HCT116 (cell line): ENCODE measurements at regions not wholly inside any gene's neighbourhood (a gene's known extent, or its start where the extent isn't known, plus 50 kb on each side); places are given as distances from the start of the nearest gene placed in this dataset.

Experiments
- ATAC-seq: fragments of 200-7000 bp; cut with Tn5 transposase; 2 replicates; pipeline ENCODE4 v1.9.1; 2020; ENCODE audit warnings: mild to moderate bottlenecking, moderate library complexity
- BruUV-seq: library from RNA; stranded (reverse); fragments of 400-500 nt; replicated peaks from 2 replicates; lab custom pipeline; 2021; lab: Mats Ljungman, UMichigan
- CTCF ChIA-PET: fragments of 300-600 bp; sonication (Branson Sonifier 250); formaldehyde crosslinking; loops from one replicate; lab custom pipeline; 2021; ENCODE audit warnings: antibody characterized with exemption; lab: Charles Lee
- POLR2A ChIA-PET: fragments of 300-600, 350-600 bp; sonication (Branson Sonifier 250); formaldehyde crosslinking; loops from one replicate; lab custom pipeline; 2021; ENCODE audit warnings: antibody characterized with exemption; lab: Charles Lee
- RAD21 ChIA-PET, 2 experiments: fragments of 300-600 bp; sonication (Branson Sonifier 250); formaldehyde crosslinking; loops; one replicate each; lab custom pipeline; 2023; ENCODE audit warnings: low total read pairs in 2 of 2; ENCODE audit not compliant: uncharacterized antibody in 2 of 2, unreplicated experiment in 2 of 2, low non-redundant PET in 1 of 2; lab: Charles Lee
- DNase-seq: peaks from one replicate; pipeline ENCODE4 v3.0.0-alpha.2; 2010; ENCODE audit warnings: low read depth, low spot score
- H2AFZ ChIP-seq: fragments of 200-600 bp; shearing (Covaris generic), sonication (generic); 2 replicates; pipeline ENCODE4 v1.6.1; 2017; ENCODE audit warnings: low read depth, mixed run types, mixed read lengths, antibody characterized with exemption, low read length; ENCODE audit not compliant: poor library complexity, severe bottlenecking
- H3K27ac ChIP-seq: 2 replicates; pipeline ENCODE4 v1.5.1; 2012; ENCODE audit warnings: low read depth, low read length
- H3K27me3 ChIP-seq: fragments of 200-600 bp; sonication (generic); 2 replicates; pipeline ENCODE4 v1.6.1; 2016; ENCODE audit warnings: mixed run types, low read length, mixed read lengths; ENCODE audit not compliant: insufficient read depth
- H3K36me3 ChIP-seq, 2 experiments: fragments of 200-500 bp in 1 of 2; fragments of 200-600 bp in 1 of 2; sonication (Bioruptor generic) in 1 of 2; sonication (generic) in 1 of 2; 2 replicates each; pipeline versions ENCODE4 v1.5.1 to v1.6.1; 2014 to 2016; ENCODE audit warnings: low read length in 2 of 2, inconsistent platforms in 1 of 2, mixed read lengths in 1 of 2, mixed run types in 1 of 2; ENCODE audit not compliant: insufficient read depth in 2 of 2, control insufficient read depth in 1 of 2
- H3K4me1 ChIP-seq, 2 experiments: fragments of 200-600 bp in 1 of 2; sonication (generic) in 1 of 2; 2 replicates each; pipeline versions ENCODE4 v1.5.1 to v1.6.1; 2012 to 2017; ENCODE audit warnings: low read length in 2 of 2, inconsistent platforms in 1 of 2, mild to moderate bottlenecking in 1 of 2, mixed read lengths in 1 of 2, mixed run types in 1 of 2, moderate library complexity in 1 of 2; ENCODE audit not compliant: insufficient read depth in 2 of 2, control insufficient read depth in 1 of 2
- H3K4me2 ChIP-seq: fragments of 200-600 bp; sonication (generic); 2 replicates; pipeline ENCODE4 v1.6.1; 2017; ENCODE audit warnings: mixed run types, low read length, mixed read lengths
- H3K4me3 ChIP-seq, 2 experiments: fragments of 200-600 bp in 1 of 2; sonication (generic) in 1 of 2; replicated peaks in 1 of 2; 2 replicates each; pipeline ENCODE4 v1.5.1; 2011 to 2016; ENCODE audit warnings: low read length in 2 of 2, control low read depth in 1 of 2, low read depth in 1 of 2, mild to moderate bottlenecking in 1 of 2, mixed read lengths in 1 of 2, mixed run types in 1 of 2
- H3K79me2 ChIP-seq: fragments of 200-600 bp; sonication (generic); 2 replicates; pipeline ENCODE4 v1.6.1; 2017; ENCODE audit warnings: mild to moderate bottlenecking, mixed run types, low read length, moderate library complexity, mixed read lengths; ENCODE audit not compliant: insufficient read depth
- H3K9ac ChIP-seq: fragments of 200-600 bp; sonication (generic); 2 replicates; pipeline ENCODE4 v1.6.1; 2016; ENCODE audit warnings: low read length, mixed read lengths
- H3K9me2 ChIP-seq: fragments of 200-600 bp; sonication (generic), shearing (Covaris generic); 2 replicates; pipeline ENCODE4 v1.6.1; 2017; ENCODE audit warnings: mixed run types, mild to moderate bottlenecking, moderate library complexity; ENCODE audit not compliant: insufficient read depth
- H3K9me3 ChIP-seq, 2 experiments: fragments of 200-500 bp in 1 of 2; fragments of 200-600 bp in 1 of 2; sonication (Bioruptor generic) in 1 of 2; sonication (generic) in 1 of 2; 2 replicates each; pipeline ENCODE4 v1.6.1; 2014 to 2017; ENCODE audit warnings: low read length in 2 of 2, mixed read lengths in 2 of 2, inconsistent platforms in 1 of 2, low read depth in 1 of 2, mild to moderate bottlenecking in 1 of 2, mixed run types in 1 of 2, moderate library complexity in 1 of 2; ENCODE audit not compliant: control insufficient read depth in 1 of 2, insufficient read depth in 1 of 2
- H4K20me1 ChIP-seq: fragments of 200-600 bp; sonication (generic), shearing (Covaris generic); 2 replicates; pipeline ENCODE4 v1.6.1; 2017; ENCODE audit warnings: mixed run types, mild to moderate bottlenecking, moderate library complexity; ENCODE audit not compliant: insufficient read depth
- ELF1 ChIP-seq: IDR thresholded peaks from 2 replicates; pipeline ENCODE4 v1.6.1; 2012; ENCODE audit warnings: low read depth, borderline replicate concordance
- FOSL1 ChIP-seq: IDR thresholded peaks from 2 replicates; pipeline ENCODE4 v1.6.1; 2012; ENCODE audit warnings: low read depth
- JUND ChIP-seq: IDR thresholded peaks from 2 replicates; pipeline ENCODE4 v1.6.1; 2012
- POLR2A ChIP-seq: IDR thresholded peaks from 2 replicates; pipeline ENCODE4 v1.7.0; 2011; ENCODE audit warnings: borderline replicate concordance; ENCODE audit not compliant: insufficient read depth, insufficient read length; ENCODE audit errors: extremely low read depth
- POLR2AphosphoS5 ChIP-seq: IDR thresholded peaks from 2 replicates; pipeline ENCODE4 v1.6.1; 2011; ENCODE audit warnings: mild to moderate bottlenecking, low read depth, low read length, moderate library complexity
- SIN3A ChIP-seq: IDR thresholded peaks from 2 replicates; pipeline ENCODE4 v1.6.1; 2012; ENCODE audit warnings: low read depth
- SP1 ChIP-seq: IDR thresholded peaks from 2 replicates; pipeline ENCODE4 v1.6.1; 2012; ENCODE audit warnings: low read depth
- SRF ChIP-seq: IDR thresholded peaks from 2 replicates; pipeline ENCODE4 v1.6.1; 2012; ENCODE audit warnings: low read depth
- YY1 ChIP-seq: IDR thresholded peaks from 2 replicates; pipeline ENCODE4 v1.6.1; 2011; ENCODE audit warnings: low read length, low read depth, moderate library complexity, mild to moderate bottlenecking; ENCODE audit not compliant: insufficient replicate concordance; ENCODE audit errors: extremely low read depth
- intact Hi-C: fragments of 100-400 bp; cut with micrococcal nuclease; formaldehyde crosslinking; loops from 2 replicates; pipeline ENCODE4 v1.10.0; 2022
- TF ChIP-seq, protein P1 (sequence below): IDR thresholded peaks from 2 replicates; pipeline ENCODE4 v1.6.1; 2012; ENCODE audit warnings: low read depth
- TF ChIP-seq, protein P2 (sequence below), 3 experiments: fragments of 200-600 bp in 1 of 3; sonication (generic) in 1 of 3; IDR thresholded peaks in 2 of 3; conservative IDR thresholded peaks in 1 of 3; 2 replicates each; pipeline ENCODE4 v1.5.1; 2012 to 2017; ENCODE audit warnings: low read depth in 2 of 3, low read length in 2 of 3, antibody characterized with exemption in 1 of 3, borderline replicate concordance in 1 of 3, control low read depth in 1 of 3, mild to moderate bottlenecking in 1 of 3, mixed read lengths in 1 of 3, mixed run types in 1 of 3, moderate library complexity in 1 of 3; ENCODE audit not compliant: insufficient read depth in 1 of 3

DNA sequence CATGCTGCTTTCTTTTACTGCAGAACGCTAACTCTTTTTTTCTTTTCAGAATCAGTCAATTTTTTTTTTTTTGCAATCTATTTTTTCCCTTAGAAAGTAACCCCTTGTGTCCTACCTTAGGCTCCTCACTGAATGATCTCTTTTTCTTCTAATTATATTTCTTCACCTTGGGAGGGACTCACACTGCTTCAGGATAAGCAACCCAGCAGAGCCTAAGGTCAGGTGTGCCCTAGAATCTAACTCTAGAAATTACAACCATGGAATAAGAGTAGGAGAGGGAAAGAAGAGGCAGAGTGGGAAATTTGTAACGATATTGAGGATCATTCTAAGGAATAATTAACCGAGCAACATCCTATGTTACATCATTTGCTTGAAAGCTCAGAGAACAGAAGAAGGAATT, 564.0 kb upstream of the MEF2C start:
- ATAC-seq: no peak
- POLR2A ChIA-PET: no interaction called here
- no peak overlapping the region for H2AFZ ChIP-seq

More for the DNA sequence above, 564.0 kb upstream of the MEF2C start:
- H3K9me2 ChIP-seq: no peaks in the 10 kb centered on the region
- BruUV-seq: no TSS peak
- DNase-seq: no peak
- TF ChIP-seq JUND (no peak), FOSL1 (no peak), POLR2AphosphoS5 (no peak), SIN3A (no peak), SP1 (no peak), SRF (no peak), YY1 (no peak), ELF1 (no peak), POLR2A (no peak)
- TF ChIP-seq, protein P1, sequence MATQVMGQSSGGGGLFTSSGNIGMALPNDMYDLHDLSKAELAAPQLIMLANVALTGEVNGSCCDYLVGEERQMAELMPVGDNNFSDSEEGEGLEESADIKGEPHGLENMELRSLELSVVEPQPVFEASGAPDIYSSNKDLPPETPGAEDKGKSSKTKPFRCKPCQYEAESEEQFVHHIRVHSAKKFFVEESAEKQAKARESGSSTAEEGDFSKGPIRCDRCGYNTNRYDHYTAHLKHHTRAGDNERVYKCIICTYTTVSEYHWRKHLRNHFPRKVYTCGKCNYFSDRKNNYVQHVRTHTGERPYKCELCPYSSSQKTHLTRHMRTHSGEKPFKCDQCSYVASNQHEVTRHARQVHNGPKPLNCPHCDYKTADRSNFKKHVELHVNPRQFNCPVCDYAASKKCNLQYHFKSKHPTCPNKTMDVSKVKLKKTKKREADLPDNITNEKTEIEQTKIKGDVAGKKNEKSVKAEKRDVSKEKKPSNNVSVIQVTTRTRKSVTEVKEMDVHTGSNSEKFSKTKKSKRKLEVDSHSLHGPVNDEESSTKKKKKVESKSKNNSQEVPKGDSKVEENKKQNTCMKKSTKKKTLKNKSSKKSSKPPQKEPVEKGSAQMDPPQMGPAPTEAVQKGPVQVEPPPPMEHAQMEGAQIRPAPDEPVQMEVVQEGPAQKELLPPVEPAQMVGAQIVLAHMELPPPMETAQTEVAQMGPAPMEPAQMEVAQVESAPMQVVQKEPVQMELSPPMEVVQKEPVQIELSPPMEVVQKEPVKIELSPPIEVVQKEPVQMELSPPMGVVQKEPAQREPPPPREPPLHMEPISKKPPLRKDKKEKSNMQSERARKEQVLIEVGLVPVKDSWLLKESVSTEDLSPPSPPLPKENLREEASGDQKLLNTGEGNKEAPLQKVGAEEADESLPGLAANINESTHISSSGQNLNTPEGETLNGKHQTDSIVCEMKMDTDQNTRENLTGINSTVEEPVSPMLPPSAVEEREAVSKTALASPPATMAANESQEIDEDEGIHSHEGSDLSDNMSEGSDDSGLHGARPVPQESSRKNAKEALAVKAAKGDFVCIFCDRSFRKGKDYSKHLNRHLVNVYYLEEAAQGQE: no peak
- TF ChIP-seq, protein P2, sequence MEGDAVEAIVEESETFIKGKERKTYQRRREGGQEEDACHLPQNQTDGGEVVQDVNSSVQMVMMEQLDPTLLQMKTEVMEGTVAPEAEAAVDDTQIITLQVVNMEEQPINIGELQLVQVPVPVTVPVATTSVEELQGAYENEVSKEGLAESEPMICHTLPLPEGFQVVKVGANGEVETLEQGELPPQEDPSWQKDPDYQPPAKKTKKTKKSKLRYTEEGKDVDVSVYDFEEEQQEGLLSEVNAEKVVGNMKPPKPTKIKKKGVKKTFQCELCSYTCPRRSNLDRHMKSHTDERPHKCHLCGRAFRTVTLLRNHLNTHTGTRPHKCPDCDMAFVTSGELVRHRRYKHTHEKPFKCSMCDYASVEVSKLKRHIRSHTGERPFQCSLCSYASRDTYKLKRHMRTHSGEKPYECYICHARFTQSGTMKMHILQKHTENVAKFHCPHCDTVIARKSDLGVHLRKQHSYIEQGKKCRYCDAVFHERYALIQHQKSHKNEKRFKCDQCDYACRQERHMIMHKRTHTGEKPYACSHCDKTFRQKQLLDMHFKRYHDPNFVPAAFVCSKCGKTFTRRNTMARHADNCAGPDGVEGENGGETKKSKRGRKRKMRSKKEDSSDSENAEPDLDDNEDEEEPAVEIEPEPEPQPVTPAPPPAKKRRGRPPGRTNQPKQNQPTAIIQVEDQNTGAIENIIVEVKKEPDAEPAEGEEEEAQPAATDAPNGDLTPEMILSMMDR (IDR thresholded peaks at IDR 0.05 in 2 of 3, conservative IDR thresholded peaks at IDR 0.05 in 1 of 3; ENCODE audit: borderline replicate concordance in 1 of 3, insufficient read depth in 1 of 3, low read depth in 2 of 3, low read length in 2 of 3): no peak
- TF ChIP-seq, all 23 proteins: peak for 0
- CTCF ChIA-PET: no interaction called here
- H3K36me3 ChIP-seq: no peaks in the 10 kb centered on the region
- H3K27ac ChIP-seq: no peak overlapping the region
- H3K9ac ChIP-seq: no peak overlapping the region
- no peaks in the 10 kb centered on the region for H4K20me1 ChIP-seq
- no peaks in the 10 kb centered on the region for H3K9me3 ChIP-seq
- H3K27me3 ChIP-seq: no peaks in the 10 kb centered on the region
- intact Hi-C loops: no loop called here
- no peak overlapping the region for H3K4me2 ChIP-seq
- RAD21 ChIA-PET: no interaction called here
- no peaks in the 10 kb centered on the region for H3K4me1 ChIP-seq
- H3K4me3 ChIP-seq: no peak overlapping the region
- no peaks in the 10 kb centered on the region for H3K79me2 ChIP-seq
